CD14-positive monocyte (primary cell): ENCODE measurements at regions not wholly inside any gene's neighbourhood (a gene's known extent, or its start where the extent isn't known, plus 50 kb on each side); places are given as distances from the start of the nearest gene placed in this dataset.

Experiments used
- DNase-seq, 3 donors: peaks; one replicate each; pipeline ENCODE4 v3.0.0-alpha.2; 2011 to 2022
- H2AFZ ChIP-seq: 2 replicates; pipeline ENCODE4 v1.6.0; 2012; ENCODE audit warnings: mild to moderate bottlenecking, low read depth, low read length, inconsistent platforms; ENCODE audit not compliant: insufficient read depth, poor library complexity, severe bottlenecking
- H3K27ac ChIP-seq, 2 donors: 1 replicate in 1 of 2; 2 replicates in 1 of 2; pipeline ENCODE4 v1.5.1; 2012 to 2013; ENCODE audit warnings: low read length in 2 of 2, control low read depth in 1 of 2, inconsistent platforms in 1 of 2, low read depth in 1 of 2, mild to moderate bottlenecking in 1 of 2
- H3K27me3 ChIP-seq, 2 donors: one replicate each; pipeline versions ENCODE4 v1.6.0 to v1.6.1; 2011 to 2013; ENCODE audit warnings: low read length in 2 of 2; ENCODE audit not compliant: control insufficient read depth in 2 of 2, insufficient read depth in 2 of 2
- H3K36me3 ChIP-seq, 2 donors: replicated peaks in 1 of 2; 1 replicate in 1 of 2; 2 replicates in 1 of 2; pipeline versions ENCODE4 v1.5.1 to v1.6.1; 2012 to 2013; ENCODE audit warnings: low read length in 2 of 2, control low read depth in 1 of 2, inconsistent platforms in 1 of 2, mild to moderate bottlenecking in 1 of 2; ENCODE audit not compliant: insufficient read depth in 2 of 2, control insufficient read depth in 1 of 2
- H3K4me1 ChIP-seq, 2 donors: 1 replicate in 1 of 2; 2 replicates in 1 of 2; pipeline versions ENCODE4 v1.5.1 to v1.6.1; 2012 to 2013; ENCODE audit warnings: low read length in 2 of 2, control low read depth in 1 of 2, inconsistent platforms in 1 of 2, mild to moderate bottlenecking in 1 of 2, moderate library complexity in 1 of 2; ENCODE audit not compliant: insufficient read depth in 2 of 2, control insufficient read depth in 1 of 2
- H3K4me2 ChIP-seq: replicated peaks from 2 replicates; pipeline ENCODE3; 2012; ENCODE audit warnings: low read length, moderate library complexity, mild to moderate bottlenecking; ENCODE audit not compliant: poor library complexity, severe bottlenecking; ENCODE audit errors: extremely low read depth
- H3K4me3 ChIP-seq, 3 experiments: fragments of 200-600 bp in 1 of 3; sonication (generic) in 1 of 3; replicated peaks in 1 of 3; 1 replicate in 2 of 3; 2 replicates in 1 of 3; pipeline ENCODE4 v1.5.1; 2011 to 2013; ENCODE audit warnings: low read length in 3 of 3, mild to moderate bottlenecking in 3 of 3, control low read depth in 2 of 3, low read depth in 2 of 3, inconsistent platforms in 1 of 3, moderate library complexity in 1 of 3
- H3K79me2 ChIP-seq: 2 replicates; pipeline ENCODE4 v1.6.0; 2012; ENCODE audit warnings: mild to moderate bottlenecking, control low read depth, inconsistent platforms, low read length, moderate library complexity; ENCODE audit not compliant: insufficient read depth
- H3K9ac ChIP-seq: 2 replicates; pipeline ENCODE4 v1.6.0; 2017; ENCODE audit warnings: low read length, mild to moderate bottlenecking; ENCODE audit not compliant: insufficient read depth, poor library complexity, severe bottlenecking
- H3K9me3 ChIP-seq, 2 donors: replicated peaks in 1 of 2; 1 replicate in 1 of 2; 2 replicates in 1 of 2; pipeline versions ENCODE4 v1.5.1 to v1.6.1; 2012 to 2013; ENCODE audit warnings: low read length in 2 of 2, control low read depth in 1 of 2; ENCODE audit not compliant: control insufficient read depth in 1 of 2, insufficient read depth in 1 of 2
- H4K20me1 ChIP-seq: 2 replicates; pipeline ENCODE4 v1.6.0; 2012; ENCODE audit warnings: mild to moderate bottlenecking, low read length, control low read depth, moderate library complexity; ENCODE audit not compliant: insufficient read depth
- H3K27ac Mint-ChIP-seq, 7 donors: one replicate each; pipeline ENCODE4 v1.8.0; 2020; ENCODE audit warnings: mild to moderate bottlenecking in 7 of 7, mixed read lengths in 7 of 7, moderate library complexity in 6 of 7, inconsistent platforms in 2 of 7
- H3K27me3 Mint-ChIP-seq, 3 donors: one replicate each; pipeline ENCODE4 v1.8.0; 2021 to 2022; ENCODE audit warnings: low read depth in 3 of 3, mild to moderate bottlenecking in 3 of 3, mixed read lengths in 3 of 3, moderate library complexity in 3 of 3, inconsistent platforms in 1 of 3
- H3K36me3 Mint-ChIP-seq, 2 donors: one replicate each; pipeline ENCODE4 v1.8.0; 2020; ENCODE audit warnings: mixed read lengths in 2 of 2, inconsistent platforms in 1 of 2, mild to moderate bottlenecking in 1 of 2
- H3K4me1 Mint-ChIP-seq: one replicate; pipeline ENCODE4 v1.8.0; 2020; ENCODE audit warnings: mild to moderate bottlenecking, mixed read lengths
- H3K4me3 Mint-ChIP-seq, 2 donors: one replicate each; pipeline ENCODE4 v1.8.0; 2020; ENCODE audit warnings: mild to moderate bottlenecking in 2 of 2, mixed read lengths in 2 of 2, moderate library complexity in 1 of 2
- H3K9me3 Mint-ChIP-seq, 7 donors: one replicate each; pipeline ENCODE4 v1.8.0; 2020 to 2022; ENCODE audit warnings: mixed read lengths in 7 of 7, mild to moderate bottlenecking in 6 of 7, moderate library complexity in 6 of 7, inconsistent platforms in 2 of 7
- WGBS: methylation state at CpG from one replicate; pipeline ENCODE4 v1.1.5; 2013; ENCODE audit warnings: missing lambda C conversion rate; ENCODE audit not compliant: insufficient coverage; 5-methylcytosine and 5-hydroxymethylcytosine counted together
- intact Hi-C, 2 donors: fragments of 100-400 bp; cut with micrococcal nuclease; formaldehyde crosslinking; loops; one replicate each; pipeline versions ENCODE4 v1.15.0 to v1.15.1; 2023
- TF ChIP-seq, protein P1 (sequence below): fragments of 200-600 bp; IDR thresholded peaks from one replicate; pipeline ENCODE4 v1.8.0; 2022; ENCODE audit warnings: antibody characterized with exemption, mild to moderate bottlenecking

DNA sequence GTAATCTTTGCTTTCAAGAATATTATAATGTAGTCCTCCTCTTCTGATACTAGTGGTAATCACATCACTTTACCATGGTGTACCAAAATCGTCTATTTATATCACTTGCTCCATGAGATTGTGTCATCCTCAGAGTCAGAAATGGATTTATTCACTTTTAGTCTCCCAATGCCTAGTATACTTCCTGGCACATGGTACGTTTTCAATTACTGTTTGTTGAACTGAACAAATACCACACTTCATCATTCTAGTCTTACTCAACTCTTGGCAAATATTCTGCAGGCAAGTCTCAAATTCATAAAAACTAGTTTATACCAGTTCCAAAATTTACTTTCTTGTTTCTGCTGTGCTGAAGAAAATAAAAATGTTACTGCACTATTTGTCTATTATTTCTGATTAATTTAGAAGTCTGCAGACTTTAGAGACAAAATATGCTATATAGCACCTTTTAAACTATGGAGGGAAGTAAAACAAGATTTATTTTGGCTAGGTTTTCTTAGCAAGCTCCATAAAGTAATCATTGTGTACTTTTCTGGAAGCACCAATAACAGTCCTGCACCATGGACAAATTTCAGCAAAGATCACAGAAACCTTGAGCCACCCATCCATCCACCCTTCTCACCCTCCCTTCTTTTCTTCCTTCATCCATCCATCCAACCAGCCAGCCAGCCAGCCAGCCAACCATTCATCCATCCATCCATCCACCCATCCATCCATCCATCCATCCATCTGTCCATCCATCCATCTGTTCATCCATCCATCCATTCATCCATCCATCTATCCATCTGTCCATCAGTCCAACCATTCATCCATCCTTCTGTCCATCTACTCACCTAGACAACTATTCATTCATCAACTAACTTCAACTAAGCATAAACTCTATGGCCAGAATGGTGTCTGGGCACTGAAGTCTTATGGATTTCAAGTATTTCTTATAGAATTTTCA is 102.1 kb upstream of the STMND1 start:
- Mint-ChIP-seq H3K27me3 (peaks cover 16 to 21% (median 17%) of the 10 kb centered on the region in 3 donors), H3K4me3 (no peak overlapping the region), H3K36me3 (no peaks in the 10 kb centered on the region), H3K9me3 (no peaks in the 10 kb centered on the region), H3K4me1 (no peaks in the 10 kb centered on the region), H3K27ac (no peak overlapping the region)
- intact Hi-C loops = no loop called here
- H3K4me2 ChIP-seq = no peak overlapping the region
- no peaks in the 10 kb centered on the region for H3K79me2 ChIP-seq
- H3K27ac ChIP-seq = no peak overlapping the region
- WGBS = 14% methylated on average over 1 of the region's 2 CpGs
- no peak for DNase-seq
- TF ChIP-seq, protein P1, sequence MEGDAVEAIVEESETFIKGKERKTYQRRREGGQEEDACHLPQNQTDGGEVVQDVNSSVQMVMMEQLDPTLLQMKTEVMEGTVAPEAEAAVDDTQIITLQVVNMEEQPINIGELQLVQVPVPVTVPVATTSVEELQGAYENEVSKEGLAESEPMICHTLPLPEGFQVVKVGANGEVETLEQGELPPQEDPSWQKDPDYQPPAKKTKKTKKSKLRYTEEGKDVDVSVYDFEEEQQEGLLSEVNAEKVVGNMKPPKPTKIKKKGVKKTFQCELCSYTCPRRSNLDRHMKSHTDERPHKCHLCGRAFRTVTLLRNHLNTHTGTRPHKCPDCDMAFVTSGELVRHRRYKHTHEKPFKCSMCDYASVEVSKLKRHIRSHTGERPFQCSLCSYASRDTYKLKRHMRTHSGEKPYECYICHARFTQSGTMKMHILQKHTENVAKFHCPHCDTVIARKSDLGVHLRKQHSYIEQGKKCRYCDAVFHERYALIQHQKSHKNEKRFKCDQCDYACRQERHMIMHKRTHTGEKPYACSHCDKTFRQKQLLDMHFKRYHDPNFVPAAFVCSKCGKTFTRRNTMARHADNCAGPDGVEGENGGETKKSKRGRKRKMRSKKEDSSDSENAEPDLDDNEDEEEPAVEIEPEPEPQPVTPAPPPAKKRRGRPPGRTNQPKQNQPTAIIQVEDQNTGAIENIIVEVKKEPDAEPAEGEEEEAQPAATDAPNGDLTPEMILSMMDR = no peak
- no peak overlapping the region for H3K9ac ChIP-seq
- H4K20me1 ChIP-seq = no peaks in the 10 kb centered on the region
- H3K27me3 ChIP-seq = peaks cover 21 to 31% of the 10 kb centered on the region in 2 donors
- H3K9me3 ChIP-seq = no peaks in the 10 kb centered on the region
- H3K36me3 ChIP-seq = no peaks in the 10 kb centered on the region
- no peak overlapping the region for H2AFZ ChIP-seq
- H3K4me3 ChIP-seq = no peak overlapping the region
- H3K4me1 ChIP-seq = no peaks in the 10 kb centered on the region

DNA sequence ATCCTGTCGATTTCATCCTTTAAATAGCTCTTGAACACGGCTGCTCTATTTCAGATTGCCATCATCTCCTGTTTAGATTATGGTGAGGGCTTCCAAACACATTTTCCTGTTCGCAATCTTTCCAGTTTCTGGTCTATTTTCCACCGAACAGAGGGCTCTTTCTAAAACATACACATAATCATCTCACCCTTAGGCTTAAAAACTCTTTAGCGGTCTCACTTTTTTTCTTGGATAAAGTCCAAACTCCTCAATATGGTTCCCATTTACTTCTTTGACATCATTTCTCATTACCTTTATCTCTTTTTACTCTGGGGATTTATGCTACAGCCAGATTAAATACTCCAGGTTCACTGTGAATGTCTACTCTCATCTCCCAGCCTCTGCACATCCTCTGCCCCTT is 103.4 kb upstream of the STMND1 start:
- DNase-seq = no peak
- Mint-ChIP-seq H3K27ac (no peak overlapping the region), H3K27me3 (peaks cover 15 to 19% (median 18%) of the 10 kb centered on the region in 3 donors), H3K4me3 (no peak overlapping the region), H3K4me1 (no peaks in the 10 kb centered on the region), H3K9me3 (no peaks in the 10 kb centered on the region), H3K36me3 (no peaks in the 10 kb centered on the region)
- no peak overlapping the region for H3K27ac ChIP-seq
- peak overlapping the region; percentile 30 for H2AFZ ChIP-seq
- no peaks in the 10 kb centered on the region for H3K4me1 ChIP-seq
- no peaks in the 10 kb centered on the region for H3K9me3 ChIP-seq
- intact Hi-C loops = no loop called here
- H3K4me3 ChIP-seq = no peak overlapping the region
- peaks cover 18 to 22% of the 10 kb centered on the region in 2 donors for H3K27me3 ChIP-seq
- H3K36me3 ChIP-seq = no peaks in the 10 kb centered on the region
- TF ChIP-seq, protein P1 = no peak
- H3K4me2 ChIP-seq = no peak overlapping the region
- H4K20me1 ChIP-seq = no peaks in the 10 kb centered on the region
- H3K9ac ChIP-seq = no peak overlapping the region
- no peaks in the 10 kb centered on the region for H3K79me2 ChIP-seq
- WGBS = 94% methylated on average over 3 of the region's 5 CpGs
